HepG2 (cell line): ENCODE measurements at regions not wholly inside any gene's neighbourhood (a gene's known extent, or its start where the extent isn't known, plus 50 kb on each side); places are given as distances from the start of the nearest gene placed in this dataset.

ENCODE experiments used
- ATAC-seq: fragments of 200-7000 bp; cut with Tn5 transposase; 3 replicates; pipeline ENCODE4 v1.9.1; 2020; ENCODE audit warnings: mild to moderate bottlenecking, moderate library complexity
- BruUV-seq: library from RNA; stranded (reverse); fragments of 400-500 nt; replicated peaks from 2 replicates; lab custom pipeline; 2021; lab: Mats Ljungman, UMichigan
- CTCF ChIA-PET: fragments of 300-600 bp; formaldehyde crosslinking; extraction: SDS; loops from one replicate; lab custom pipeline; 2021; ENCODE audit warnings: low total read pairs, inconsistent platforms, low intra/inter-chr PET ratio; lab: Yijun Ruan, JAX
- POLR2A ChIA-PET: fragments of 350-600 bp; sonication (Branson Sonifier 250); formaldehyde crosslinking; loops from one replicate; lab custom pipeline; 2020; ENCODE audit warnings: antibody characterized with exemption, inconsistent platforms; lab: Yijun Ruan, JAX
- DNase-seq: peaks from one replicate; pipeline ENCODE4 v3.0.0-alpha.2; 2015; ENCODE audit warnings: low spot score
- FAIRE-seq: peaks from 3 replicates; lab custom pipeline; 2011; peaks lifted over from hg19 to GRCh38; lab: Jason Lieb, UNC
- H2AFZ ChIP-seq: one replicate; pipeline ENCODE4 v1.6.1; 2011; ENCODE audit warnings: low read length, inconsistent platforms
- H3K27ac ChIP-seq: fragments of 300-600 bp; 3 replicates; pipeline ENCODE4 v1.8.0; 2011; ENCODE audit warnings: mixed run types, mild to moderate bottlenecking, mixed read lengths, low read length, inconsistent platforms; ENCODE audit not compliant: insufficient read depth; ENCODE audit errors: extremely low read length
- H3K27me3 ChIP-seq, 2 experiments: fragments of 200-600 bp in 1 of 2; 2 replicates in 1 of 2; 3 replicates in 1 of 2; pipeline versions ENCODE4 v1.6.0 to v1.8.0; 2011; ENCODE audit warnings: low read length in 2 of 2, mild to moderate bottlenecking in 2 of 2, moderate library complexity in 2 of 2, inconsistent platforms in 1 of 2; ENCODE audit not compliant: insufficient read depth in 2 of 2, control insufficient read depth in 1 of 2
- H3K36me3 ChIP-seq, 2 experiments: fragments of 200-600 bp in 1 of 2; replicated peaks in 1 of 2; 2 replicates in 1 of 2; 3 replicates in 1 of 2; pipeline versions ENCODE4 v1.5.1 to v1.8.0; 2011; ENCODE audit warnings: low read length in 2 of 2, inconsistent platforms in 1 of 2; ENCODE audit not compliant: insufficient read depth in 2 of 2, control insufficient read depth in 1 of 2
- H3K4me1 ChIP-seq: 2 replicates; pipeline ENCODE4 v1.5.1; 2012; ENCODE audit warnings: low read length, inconsistent platforms; ENCODE audit not compliant: insufficient read depth
- H3K4me2 ChIP-seq: 2 replicates; pipeline ENCODE4 v1.6.0; 2011; ENCODE audit warnings: low read depth, low read length, inconsistent platforms
- H3K4me3 ChIP-seq, 3 experiments: fragments of 200-600 bp in 1 of 3; sonication (generic), shearing (Covaris generic) in 1 of 3; replicated peaks in 1 of 3; 2 replicates each; pipeline ENCODE4 v1.5.1; 2011 to 2016; ENCODE audit warnings: low read length in 3 of 3, inconsistent platforms in 2 of 3, low read depth in 2 of 3, mild to moderate bottlenecking in 2 of 3, control low read depth in 1 of 3, mixed read lengths in 1 of 3; ENCODE audit not compliant: insufficient read depth in 1 of 3
- H3K79me2 ChIP-seq: one replicate; pipeline ENCODE4 v1.6.1; 2011; ENCODE audit warnings: low read length, inconsistent platforms; ENCODE audit not compliant: insufficient read depth
- H3K9ac ChIP-seq: 2 replicates; pipeline ENCODE4 v1.6.0; 2011; ENCODE audit warnings: mild to moderate bottlenecking, low read depth, low read length, inconsistent platforms; ENCODE audit not compliant: insufficient read depth
- H3K9me3 ChIP-seq: 2 replicates; pipeline ENCODE4 v1.5.1; 2012; ENCODE audit warnings: mild to moderate bottlenecking, low read length
- H4K20me1 ChIP-seq: 2 replicates; pipeline ENCODE4 v1.6.0; 2011; ENCODE audit warnings: inconsistent platforms, mild to moderate bottlenecking, low read length, moderate library complexity; ENCODE audit not compliant: insufficient read depth
- ATF7 ChIP-seq, 2 experiments: fragments of 450-650 bp in 1 of 2; sonication (generic) in 1 of 2; formaldehyde crosslinking in 1 of 2; IDR thresholded peaks; 2 replicates each; pipeline versions ENCODE4 v1.4.0 to v1.6.1; 2016 to 2020; ENCODE audit warnings: antibody characterized with exemption in 1 of 2, mild to moderate bottlenecking in 1 of 2, missing genetic modification reagents in 1 of 2
- ATF7-NPFF ChIP-seq: sonication (generic); formaldehyde crosslinking; IDR thresholded peaks from 2 replicates; pipeline ENCODE4 v1.8.1; 2023; ENCODE audit warnings: mild to moderate bottlenecking, low read depth, missing genetic modification reagents, moderate library complexity
- CREB1 ChIP-seq, 2 experiments: fragments of 450-650 bp in 1 of 2; IDR thresholded peaks; 2 replicates each; pipeline ENCODE4 v1.6.1; 2016 to 2017; ENCODE audit warnings: control low read depth in 1 of 2, mild to moderate bottlenecking in 1 of 2, missing compliant biosample characterization in 1 of 2, missing genetic modification characterization in 1 of 2
- CSRNP2 ChIP-seq: sonication (generic); formaldehyde crosslinking; conservative IDR thresholded peaks from 2 replicates; pipeline ENCODE4 v1.8.0; 2022; ENCODE audit warnings: low read depth, missing genetic modification reagents
- KDM1A ChIP-seq: IDR thresholded peaks from 2 replicates; pipeline ENCODE4 v1.6.1; 2016; ENCODE audit warnings: missing compliant biosample characterization
- SRSF9 ChIP-seq: fragments of 200-400 bp; formaldehyde crosslinking; IDR thresholded peaks from 2 replicates; pipeline ENCODE4 v1.6.1; 2018; ENCODE audit warnings: borderline replicate concordance, mild to moderate bottlenecking, low read depth, low read length; ENCODE audit not compliant: insufficient read depth, poor library complexity, severe bottlenecking
- TRAFD1 ChIP-seq: sonication (generic); formaldehyde crosslinking; IDR thresholded peaks from 2 replicates; pipeline ENCODE4 v1.5.1; 2020; ENCODE audit warnings: missing genetic modification reagents, mild to moderate bottlenecking, borderline replicate concordance
- ZNF256 ChIP-seq: sonication (generic); formaldehyde crosslinking; conservative IDR thresholded peaks from 2 replicates; pipeline ENCODE4 v1.4.0; 2020; ENCODE audit warnings: missing genetic modification reagents
- ZNF282 ChIP-seq: fragments of 450-650 bp; IDR thresholded peaks from 2 replicates; pipeline ENCODE4 v1.6.1; 2018; ENCODE audit not compliant: partially characterized antibody
- ZNF451 ChIP-seq: sonication (generic); formaldehyde crosslinking; IDR thresholded peaks from 2 replicates; pipeline ENCODE4 v1.5.0; 2020; ENCODE audit warnings: mild to moderate bottlenecking, missing genetic modification reagents
- WGBS: methylation state at CpG from one replicate; pipeline ENCODE4 v1.1.6; 2017; ENCODE audit warnings: low lambda C conversion rate; 5-methylcytosine and 5-hydroxymethylcytosine counted together
- in situ Hi-C: cut with HindIII; loops from 2 replicates; pipeline ENCODE4 v1.10.0; 2017; ENCODE audit warnings: low pct_unique_long_range_greater_than_20kb; ENCODE audit not compliant: extremely low pct_ligation_motif_present
- intact Hi-C: fragments of 100-400 bp; cut with micrococcal nuclease; formaldehyde crosslinking; loops from one replicate; pipeline ENCODE4 v1.10.0; 2022; ENCODE audit not compliant: unreplicated experiment
- TF ChIP-seq, protein P1 (sequence below): sonication (generic); formaldehyde crosslinking; IDR thresholded peaks from 2 replicates; pipeline ENCODE4 v1.4.0; 2020; ENCODE audit warnings: mild to moderate bottlenecking, missing genetic modification reagents
- TF ChIP-seq, protein P2 (sequence below): IDR thresholded peaks from 2 replicates; pipeline ENCODE4 v1.6.1; 2016; ENCODE audit warnings: missing genetic modification reagents, missing compliant biosample characterization
- TF ChIP-seq, protein P3 (sequence below), 2 experiments: sonication (generic) in 1 of 2; formaldehyde crosslinking in 1 of 2; IDR thresholded peaks; 2 replicates each; pipeline versions ENCODE4 v1.5.1 to v1.6.1; 2011 to 2020; ENCODE audit warnings: borderline replicate concordance in 1 of 2, low read depth in 1 of 2, low read length in 1 of 2, mild to moderate bottlenecking in 1 of 2, missing genetic modification reagents in 1 of 2, moderate library complexity in 1 of 2

DNA sequence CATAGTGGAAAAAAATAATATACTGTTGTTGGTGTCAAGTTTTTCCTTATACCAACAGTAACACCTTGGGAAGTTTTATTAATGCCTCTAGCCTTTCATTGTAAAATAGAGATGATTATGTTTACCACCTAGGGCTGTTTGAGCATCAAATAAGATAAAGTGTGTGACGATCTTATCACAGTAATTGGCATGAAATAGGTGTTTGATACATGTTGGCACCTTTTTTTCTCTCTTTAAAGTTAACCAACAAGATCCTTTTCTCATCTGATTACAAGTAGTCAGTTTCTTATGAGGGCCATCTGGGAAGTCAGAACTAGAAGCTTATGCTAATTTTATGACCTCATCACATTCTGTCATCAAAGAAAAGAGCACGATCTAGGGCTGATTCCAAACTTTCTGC, 669.5 kb downstream of the CCSER2 start:
- POLR2A ChIA-PET = no interaction called here
- in situ Hi-C loops = no loop called here
- no peak overlapping the region for H3K4me3 ChIP-seq
- TF ChIP-seq, protein P1, sequence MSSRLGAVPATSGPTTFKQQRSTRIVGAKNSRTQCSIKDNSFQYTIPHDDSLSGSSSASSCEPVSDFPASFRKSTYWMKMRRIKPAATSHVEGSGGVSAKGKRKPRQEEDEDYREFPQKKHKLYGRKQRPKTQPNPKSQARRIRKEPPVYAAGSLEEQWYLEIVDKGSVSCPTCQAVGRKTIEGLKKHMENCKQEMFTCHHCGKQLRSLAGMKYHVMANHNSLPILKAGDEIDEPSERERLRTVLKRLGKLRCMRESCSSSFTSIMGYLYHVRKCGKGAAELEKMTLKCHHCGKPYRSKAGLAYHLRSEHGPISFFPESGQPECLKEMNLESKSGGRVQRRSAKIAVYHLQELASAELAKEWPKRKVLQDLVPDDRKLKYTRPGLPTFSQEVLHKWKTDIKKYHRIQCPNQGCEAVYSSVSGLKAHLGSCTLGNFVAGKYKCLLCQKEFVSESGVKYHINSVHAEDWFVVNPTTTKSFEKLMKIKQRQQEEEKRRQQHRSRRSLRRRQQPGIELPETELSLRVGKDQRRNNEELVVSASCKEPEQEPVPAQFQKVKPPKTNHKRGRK (CRISPR knock-in tag) = no peak
- TF ChIP-seq, protein P2, sequence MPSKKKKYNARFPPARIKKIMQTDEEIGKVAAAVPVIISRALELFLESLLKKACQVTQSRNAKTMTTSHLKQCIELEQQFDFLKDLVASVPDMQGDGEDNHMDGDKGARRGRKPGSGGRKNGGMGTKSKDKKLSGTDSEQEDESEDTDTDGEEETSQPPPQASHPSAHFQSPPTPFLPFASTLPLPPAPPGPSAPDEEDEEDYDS = no peak
- TF ChIP-seq ZNF256 = no peak
- no peak for TF ChIP-seq TRAFD1 (CRISPR knock-in tag)
- TF ChIP-seq ATF7 (IDR thresholded peaks at IDR 0.05) = peak; percentile 59
- no peak for TF ChIP-seq ATF7 (CRISPR knock-in tag; IDR thresholded peaks at IDR 0.05)
- no peak for TF ChIP-seq ZNF282
- TF ChIP-seq, protein P3, sequence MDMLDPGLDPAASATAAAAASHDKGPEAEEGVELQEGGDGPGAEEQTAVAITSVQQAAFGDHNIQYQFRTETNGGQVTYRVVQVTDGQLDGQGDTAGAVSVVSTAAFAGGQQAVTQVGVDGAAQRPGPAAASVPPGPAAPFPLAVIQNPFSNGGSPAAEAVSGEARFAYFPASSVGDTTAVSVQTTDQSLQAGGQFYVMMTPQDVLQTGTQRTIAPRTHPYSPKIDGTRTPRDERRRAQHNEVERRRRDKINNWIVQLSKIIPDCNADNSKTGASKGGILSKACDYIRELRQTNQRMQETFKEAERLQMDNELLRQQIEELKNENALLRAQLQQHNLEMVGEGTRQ (IDR thresholded peaks at IDR 0.05; ENCODE audit: low read depth, low read length) = no peak
- TF ChIP-seq, protein P3 (CRISPR knock-in tag; IDR thresholded peaks at IDR 0.05; ENCODE audit: borderline replicate concordance) = no peak
- TF ChIP-seq KDM1A (CRISPR knock-in tag) = no peak
- TF ChIP-seq CSRNP2 (CRISPR knock-in tag) = no peak
- TF ChIP-seq SRSF9 = no peak
- 0 out of 2 replicates have a peak, but pooled peaks have one; percentile 25 for TF ChIP-seq CREB1 (IDR thresholded peaks at IDR 0.05)
- no peak for TF ChIP-seq CREB1 (CRISPR knock-in tag; IDR thresholded peaks at IDR 0.05)
- no peak for TF ChIP-seq ZNF451 (CRISPR knock-in tag)
- TF ChIP-seq ATF7-NPFF = no peak
- TF ChIP-seq, all 625 proteins: peak for 2
- 0% methylated on average over 2 of the region's 2 CpGs for WGBS
- ATAC-seq = no peak
- Histone ChIP-seq H3K4me2 (no peak overlapping the region), H3K27ac (no peak overlapping the region), H3K36me3 (no peaks in the 10 kb centered on the region), H3K9ac (no peak overlapping the region), H2AFZ (no peak overlapping the region), H3K27me3 (no peaks in the 10 kb centered on the region), H3K9me3 (no peaks in the 10 kb centered on the region), H4K20me1 (no peaks in the 10 kb centered on the region), H3K79me2 (no peaks in the 10 kb centered on the region), H3K4me1 (no peaks in the 10 kb centered on the region)
- no TSS peak for BruUV-seq
- no peak for DNase-seq
- no peak for FAIRE-seq
- intact Hi-C loops = no loop called here
- CTCF ChIA-PET = no interaction called here
